GM20431 (cell line): ENCODE measurements at regions not wholly inside any gene's neighbourhood (a gene's known extent, or its start where the extent isn't known, plus 50 kb on each side); places are given as distances from the start of the nearest gene placed in this dataset.

Source experiments
- in situ Hi-C: fragments of 300-500 bp; cut with MseI, MboI; formaldehyde crosslinking; loops from one replicate; pipeline ENCODE4 v1.15.0; 2020; ENCODE audit warnings: low sequenced_read_pairs; ENCODE audit not compliant: unreplicated experiment

DNA sequence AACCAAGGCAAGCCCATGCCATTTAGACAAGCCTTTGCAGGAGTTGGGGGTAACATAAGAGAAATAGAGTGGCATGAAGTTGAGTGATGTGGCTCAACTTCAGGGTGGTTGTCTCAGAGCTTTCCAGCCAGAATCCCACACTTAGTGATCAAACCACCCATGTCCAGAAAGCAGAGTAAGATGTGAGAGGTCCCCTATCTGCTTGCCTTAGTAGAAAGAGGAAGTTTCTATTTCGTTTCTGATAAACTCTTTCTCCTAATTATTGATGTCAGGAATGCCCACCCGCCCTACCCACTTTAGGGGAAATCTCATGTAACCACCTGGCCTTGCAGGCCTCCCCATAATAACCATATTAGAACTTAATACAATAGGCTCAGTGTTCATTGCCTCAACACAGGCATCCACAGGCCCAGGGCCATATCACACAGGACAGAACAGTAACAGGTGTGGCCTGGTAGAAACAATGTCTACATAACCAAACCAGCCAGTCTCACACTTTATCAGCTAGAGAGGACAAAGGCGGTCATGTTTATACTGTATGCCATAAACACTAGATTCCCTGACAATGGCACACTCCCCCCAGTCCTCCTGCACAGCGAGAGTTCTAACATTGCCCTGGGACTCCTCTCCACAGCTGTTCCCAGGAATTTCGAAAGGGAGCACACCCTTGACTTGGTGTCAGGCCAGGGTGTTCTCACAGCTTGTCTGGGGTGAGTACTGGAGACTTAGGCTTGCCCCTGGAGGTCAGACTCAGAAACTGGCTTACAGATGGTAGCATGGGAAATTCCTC, 364.4 kb downstream of the CXCL12 start:
- in situ Hi-C loops: no loop called here

DNA sequence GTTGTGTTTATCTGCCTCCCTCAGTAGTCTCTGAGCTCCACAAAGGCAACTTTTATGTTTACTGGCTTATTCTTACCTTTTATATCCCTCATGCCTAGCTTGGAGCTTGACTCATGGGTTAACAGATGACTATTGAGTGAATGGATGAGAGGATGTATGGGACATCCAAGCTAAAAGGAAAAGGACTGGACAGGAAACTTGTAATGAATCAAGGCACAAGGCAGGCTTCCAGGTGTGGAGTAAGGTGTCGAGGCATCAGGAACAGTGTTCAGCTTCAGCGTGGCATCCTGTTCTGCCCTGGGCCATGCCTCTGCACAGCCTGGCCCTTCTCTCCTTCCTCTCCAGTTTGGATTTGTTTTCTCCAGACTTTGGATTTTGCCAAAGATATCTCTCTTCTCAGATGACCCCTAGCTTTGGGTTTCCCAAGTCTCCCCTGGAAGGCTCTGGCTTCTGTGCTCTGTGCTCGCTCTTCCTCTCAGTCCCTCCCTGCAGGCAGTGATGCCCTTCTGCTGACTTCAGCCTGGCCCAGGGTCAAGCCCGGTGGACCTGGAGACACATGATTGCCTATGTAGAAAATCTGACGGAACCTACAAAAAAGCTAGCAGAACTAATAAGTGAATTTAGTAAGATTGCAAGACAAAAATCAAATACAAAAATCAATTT, 367.3 kb downstream of the CXCL12 start:
- in situ Hi-C loops: no loop called here

GRCh38 chr10:44016589-44017482, 368.1 kb downstream of the CXCL12 start:
- in situ Hi-C loops: no loop called here

- in situ Hi-C loops: no loop called here
Observed at GRCh38 chr10:44015702-44016500, 367.2 kb upstream of the ZNF32 start.

GRCh38 chr10:44014644-44015250, 366.1 kb upstream of the ZNF32 start:
- in situ Hi-C loops: no loop called here

DNA sequence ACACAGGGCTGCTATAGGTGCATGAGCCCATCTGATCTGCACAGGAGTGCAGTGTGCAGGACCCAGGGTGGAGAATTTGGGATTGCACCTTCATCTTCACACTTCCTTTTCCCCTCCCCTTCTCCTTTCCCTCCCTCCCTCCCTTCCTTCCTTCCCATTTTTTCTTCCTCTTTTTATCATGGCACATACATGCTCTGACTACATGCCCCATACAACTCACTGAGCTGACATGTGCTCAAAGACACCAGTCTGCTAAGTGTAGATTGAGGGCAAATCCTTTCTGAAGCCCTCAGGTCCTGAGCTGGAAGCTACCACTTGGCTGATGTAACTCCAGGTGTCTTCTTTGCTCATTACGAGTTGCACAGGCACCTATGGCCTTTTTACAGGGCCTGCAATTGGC, 365.3 kb upstream of the ZNF32 start:
- in situ Hi-C loops: no loop called here

- in situ Hi-C loops: no loop called here
Observed at GRCh38 chr10:44012921-44013320, 364.2 kb upstream of the ZNF32 start.

- in situ Hi-C loops: no loop called here
Observed at GRCh38 chr10:44011603-44011981, 362.9 kb upstream of the ZNF32 start.

DNA sequence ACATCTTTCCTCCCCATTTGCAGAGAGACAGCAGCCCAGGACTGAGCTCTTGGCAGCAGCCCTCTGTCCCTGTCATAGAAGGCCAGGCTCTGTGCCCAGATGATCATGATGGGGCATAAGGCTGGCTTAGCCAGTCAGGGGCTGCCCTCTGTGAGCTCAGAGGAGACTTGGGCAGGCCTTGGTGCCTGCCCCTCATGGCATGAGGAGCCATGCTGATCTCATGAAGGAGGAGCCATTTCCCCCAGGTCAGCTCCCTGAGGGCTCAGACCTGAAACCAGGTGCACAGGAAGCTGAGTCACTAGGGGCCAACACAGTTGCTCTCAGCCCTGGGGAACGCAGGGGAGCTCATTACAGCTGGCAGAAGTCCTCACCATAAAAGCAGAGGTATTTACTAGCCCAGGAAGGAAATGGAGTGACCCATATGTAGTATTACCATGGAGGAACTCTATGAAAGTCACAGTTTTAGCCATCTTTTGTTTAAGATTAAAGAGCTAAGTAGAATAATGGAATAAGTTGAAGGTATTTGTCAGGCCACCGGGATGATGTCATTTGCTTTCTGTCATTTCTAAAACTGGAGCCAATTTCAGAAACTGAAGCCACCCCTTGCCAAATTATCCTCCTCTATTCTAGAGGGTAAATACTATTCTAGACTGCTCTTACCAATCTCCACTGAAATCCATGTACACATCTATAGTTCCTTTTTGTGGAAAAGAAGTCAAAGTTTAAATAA, 362.4 kb upstream of the ZNF32 start:
- in situ Hi-C loops: no loop called here

DNA sequence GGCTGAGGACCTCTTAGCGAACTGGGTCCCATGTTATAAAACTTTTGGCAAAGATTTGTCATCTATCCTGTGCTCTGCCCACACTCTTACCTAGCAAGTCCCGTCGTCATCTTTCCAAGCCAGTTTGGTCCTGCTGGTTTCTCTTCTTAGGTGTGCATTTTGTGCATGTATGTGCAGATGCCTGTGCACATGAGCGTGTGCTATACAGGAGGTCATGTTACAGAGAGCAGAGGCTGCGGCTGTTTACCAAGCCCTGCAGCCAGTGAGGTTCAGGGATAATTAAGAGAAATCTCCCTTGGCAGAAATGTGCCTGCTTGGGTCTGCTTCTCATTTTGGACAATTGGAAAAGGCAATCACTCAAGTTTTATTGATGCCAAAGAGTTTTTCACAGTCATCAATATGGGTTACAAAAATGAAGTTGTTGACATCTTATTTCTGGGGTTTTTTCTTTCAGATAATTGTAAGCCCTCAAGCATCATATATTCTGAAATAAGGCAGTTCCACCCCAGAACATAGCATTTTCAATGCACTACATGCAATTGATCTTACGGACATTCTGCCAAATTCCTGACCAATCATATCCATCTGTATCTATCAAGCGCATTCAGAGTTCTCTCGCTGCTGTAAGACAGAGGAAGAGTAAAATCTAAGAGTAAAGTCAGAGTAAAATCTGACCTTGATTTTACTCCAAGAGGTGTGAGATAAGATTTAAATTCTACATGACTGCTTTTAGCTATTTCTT, 361.4 kb upstream of the ZNF32 start:
- in situ Hi-C loops: no loop called here

- in situ Hi-C loops: no loop called here
Observed at GRCh38 chr10:44008917-44009709, 360.4 kb upstream of the ZNF32 start.

DNA sequence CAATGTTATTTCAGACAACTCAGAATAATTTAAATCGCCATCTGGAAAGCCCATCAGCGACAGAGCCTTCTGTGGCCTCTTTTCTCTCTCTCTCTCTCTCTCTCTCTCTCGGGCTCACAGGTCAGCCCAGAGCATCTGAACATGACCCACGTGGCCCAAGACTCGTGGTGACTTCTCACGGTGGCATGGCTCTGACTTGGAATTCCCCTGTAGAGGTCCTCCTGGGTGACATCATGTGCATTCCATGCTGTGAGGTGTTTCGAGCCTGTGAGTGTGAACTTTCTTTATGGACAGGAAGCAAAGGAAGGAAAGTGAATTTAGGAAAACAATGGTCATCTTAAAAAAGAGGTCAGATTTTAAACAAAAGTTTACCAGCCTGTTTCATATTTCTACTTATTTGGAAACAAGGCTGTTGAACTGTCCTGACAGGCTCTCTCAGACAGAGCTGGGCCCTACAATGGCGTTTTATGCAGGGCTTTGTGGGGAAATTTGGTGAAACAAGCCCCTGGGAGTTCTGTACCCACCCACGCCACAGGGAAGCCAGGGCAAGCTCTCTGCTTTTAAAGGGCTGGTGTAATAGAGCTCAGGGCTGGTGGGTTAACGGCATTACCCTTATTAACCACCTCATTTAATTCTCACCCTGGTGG, 359.7 kb upstream of the ZNF32 start:
- in situ Hi-C loops: no loop called here

GRCh38 chr10:44006771-44007170, 358.1 kb upstream of the ZNF32 start:
- in situ Hi-C loops: no loop called here

DNA sequence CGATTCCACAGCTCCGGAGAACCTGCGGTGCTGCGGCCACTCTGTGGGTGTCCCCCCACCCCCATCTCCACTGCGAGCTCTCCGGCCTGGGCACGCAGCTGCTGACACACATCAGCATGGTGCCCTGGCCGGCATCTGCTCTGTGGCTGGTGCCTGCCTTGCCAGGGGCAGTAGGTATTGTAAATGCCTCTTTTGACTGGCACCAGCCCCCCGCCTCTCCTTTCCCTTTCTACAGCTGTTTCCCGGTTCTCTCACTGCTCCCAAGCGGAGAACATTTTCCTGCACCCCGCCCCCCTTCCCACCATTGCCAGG, 357.1 kb upstream of the ZNF32 start:
- in situ Hi-C loops: no loop called here

- in situ Hi-C loops: no loop called here
Observed at GRCh38 chr10:44004913-44005787, 356.5 kb upstream of the ZNF32 start.
